Smooth muscle cell (in vitro differentiated cells): ENCODE measurements at regions not wholly inside any gene's neighbourhood (a gene's known extent, or its start where the extent isn't known, plus 50 kb on each side); places are given as distances from the start of the nearest gene placed in this dataset.

Experiments
- DNase-seq: peaks from one replicate; lab custom pipeline; 2025; ENCODE audit not compliant: unreplicated experiment; lab: John Stamatoyannopoulos, UW
- H2AFZ ChIP-seq: fragments of 200-600 bp; sonication (generic); 2 replicates; pipeline ENCODE4 v1.6.0; 2016; ENCODE audit warnings: antibody characterized with exemption, low read depth, mild to moderate bottlenecking
- H3F3A ChIP-seq: fragments of 200-600 bp; sonication (generic); 2 replicates; pipeline ENCODE4 v1.6.0; 2017; ENCODE audit warnings: antibody characterized with exemption, low read depth
- H3K27ac ChIP-seq: fragments of 200-600 bp; sonication (generic); 2 replicates; pipeline ENCODE4 v1.5.1; 2016; ENCODE audit warnings: low read depth, mild to moderate bottlenecking
- H3K27me3 ChIP-seq: fragments of 200-600 bp; sonication (generic); 2 replicates; pipeline ENCODE4 v1.6.1; 2016; ENCODE audit warnings: low read depth, mild to moderate bottlenecking
- H3K36me3 ChIP-seq: fragments of 200-600 bp; sonication (generic); 2 replicates; pipeline ENCODE4 v1.5.1; 2016; ENCODE audit warnings: low read depth
- H3K4me1 ChIP-seq: fragments of 200-600 bp; sonication (generic); 2 replicates; pipeline ENCODE4 v1.5.1; 2016; ENCODE audit warnings: low read depth
- H3K4me2 ChIP-seq: fragments of 200-600 bp; sonication (generic); 2 replicates; pipeline ENCODE4 v1.6.0; 2016; ENCODE audit warnings: mild to moderate bottlenecking
- H3K4me3 ChIP-seq: fragments of 200-600 bp; sonication (generic); 2 replicates; pipeline ENCODE4 v1.5.1; 2016; ENCODE audit warnings: mild to moderate bottlenecking
- H3K79me2 ChIP-seq: fragments of 200-600 bp; sonication (generic); 2 replicates; pipeline ENCODE4 v1.6.0; 2016; ENCODE audit warnings: low read depth, mild to moderate bottlenecking
- H3K9ac ChIP-seq: fragments of 200-600 bp; sonication (generic); 2 replicates; pipeline ENCODE4 v1.6.0; 2016; ENCODE audit warnings: low read depth
- H3K9me3 ChIP-seq: fragments of 200-600 bp; sonication (generic); replicated peaks from 2 replicates; pipeline ENCODE4 v1.5.1; 2016; ENCODE audit warnings: low read depth
- H4K20me1 ChIP-seq: fragments of 200-600 bp; sonication (generic); 2 replicates; pipeline ENCODE4 v1.6.0; 2016; ENCODE audit warnings: low read depth
- CTCF ChIP-seq: fragments of 200-600 bp; sonication (generic); IDR thresholded peaks from 2 replicates; pipeline ENCODE4 v1.5.1; 2017; ENCODE audit warnings: borderline replicate concordance, mild to moderate bottlenecking, antibody characterized with exemption; ENCODE audit not compliant: insufficient read depth, poor library complexity, severe bottlenecking
- WGBS: methylation state at CpG from one replicate; pipeline ENCODE4 v1.1.7; 2016; ENCODE audit warnings: low lambda C conversion rate; 5-methylcytosine and 5-hydroxymethylcytosine counted together

GRCh38 chr9:13332571-13332970 is 53.1 kb upstream of the MPDZ start:
- no peak overlapping the region for H2AFZ ChIP-seq
- no peak overlapping the region for H3K27ac ChIP-seq
- no peaks in the 10 kb centered on the region for H3K27me3 ChIP-seq
- no peaks in the 10 kb centered on the region for H3K79me2 ChIP-seq
- TF ChIP-seq CTCF = no peak
- H3K9ac ChIP-seq = no peak overlapping the region
- H3K4me3 ChIP-seq = no peak overlapping the region
- no peaks in the 10 kb centered on the region for H3K9me3 ChIP-seq
- H4K20me1 ChIP-seq = no peaks in the 10 kb centered on the region
- no peak overlapping the region for H3K4me2 ChIP-seq
- 75% methylated on average over 2 of the region's 2 CpGs for WGBS
- H3K4me1 ChIP-seq = no peaks in the 10 kb centered on the region
- H3K36me3 ChIP-seq = no peaks in the 10 kb centered on the region
- no peaks in the 10 kb centered on the region for H3F3A ChIP-seq
- no peak for DNase-seq

- no peaks in the 10 kb centered on the region for H3F3A ChIP-seq
- no peak for TF ChIP-seq CTCF
- WGBS = 40% methylated on average over 3 of the region's 3 CpGs
Observed at GRCh38 chr9:13331320-13331719, 51.8 kb upstream of the MPDZ start.

GRCh38 chr9:13330396-13331004 is 51.0 kb upstream of the MPDZ start:
- no peaks in the 10 kb centered on the region for H3K27me3 ChIP-seq
- H3K4me3 ChIP-seq = no peak overlapping the region
- H3K9me3 ChIP-seq = no peaks in the 10 kb centered on the region
- H3K27ac ChIP-seq = peak overlapping the region; percentile 45
- no peaks in the 10 kb centered on the region for H3K4me1 ChIP-seq
- no peaks in the 10 kb centered on the region for H4K20me1 ChIP-seq
- no peaks in the 10 kb centered on the region for H3K36me3 ChIP-seq
- no peak overlapping the region for H2AFZ ChIP-seq
- H3F3A ChIP-seq = no peaks in the 10 kb centered on the region
- peak overlapping the region; percentile 9 for H3K4me2 ChIP-seq
- WGBS = 25% methylated on average over 1 of the region's 1 CpG
- H3K79me2 ChIP-seq = no peaks in the 10 kb centered on the region
- no peak for TF ChIP-seq CTCF
- no peak overlapping the region for H3K9ac ChIP-seq
- no peak for DNase-seq

More at GRCh38 chr9:13331320-13331719, 51.8 kb upstream of the MPDZ start:
- Histone ChIP-seq H3K4me2 (peak overlapping the region; percentile 20), H3K9me3 (no peaks in the 10 kb centered on the region), H3K79me2 (no peaks in the 10 kb centered on the region), H3K27ac (peak overlapping the region; percentile 45), H3K36me3 (no peaks in the 10 kb centered on the region), H3K9ac (no peak overlapping the region), H3K27me3 (no peaks in the 10 kb centered on the region), H3K4me1 (no peaks in the 10 kb centered on the region), H3K4me3 (no peak overlapping the region), H2AFZ (no peak overlapping the region), H4K20me1 (no peaks in the 10 kb centered on the region)
- no peak for DNase-seq
